WTC11 (cell line): ENCODE measurements at regions not wholly inside any gene's neighbourhood (a gene's known extent, or its start where the extent isn't known, plus 50 kb on each side); places are given as distances from the start of the nearest gene placed in this dataset.

ENCODE experiments used
- ATAC-seq: fragments of 200-7000 bp; cut with Tn5 transposase; 2 replicates; pipeline ENCODE4 v1.10.0; 2021; ENCODE audit warnings: mild to moderate bottlenecking, moderate library complexity
- CTCF ChIA-PET: fragments of 300-600 bp; sonication (Branson Sonifier 250); formaldehyde crosslinking; loops from one replicate; lab custom pipeline; 2021; ENCODE audit warnings: antibody characterized with exemption; lab: Charles Lee
- POLR2A ChIA-PET: fragments of 350-600 bp; sonication (Branson Sonifier 250); formaldehyde crosslinking; loops from one replicate; lab custom pipeline; 2021; ENCODE audit warnings: antibody characterized with exemption; lab: Charles Lee
- DNase-seq: peaks from one replicate; pipeline ENCODE4 v3.0.0; 2021; ENCODE audit warnings: low spot score
- H3K27ac Mint-ChIP-seq: 2 replicates; pipeline ENCODE4 v1.8.0; 2021; ENCODE audit warnings: mixed read lengths
- H3K27me3 Mint-ChIP-seq: 2 replicates; pipeline ENCODE4 v1.8.0; 2021; ENCODE audit warnings: low read depth, mild to moderate bottlenecking, moderate library complexity, mixed read lengths
- H3K36me3 Mint-ChIP-seq: 2 replicates; pipeline ENCODE4 v1.8.0; 2021; ENCODE audit warnings: mixed read lengths
- H3K4me1 Mint-ChIP-seq: 2 replicates; pipeline ENCODE4 v1.8.0; 2022; ENCODE audit warnings: mixed read lengths
- H3K4me3 Mint-ChIP-seq: 2 replicates; pipeline ENCODE4 v1.8.0; 2021; ENCODE audit warnings: mild to moderate bottlenecking, moderate library complexity, mixed read lengths
- H3K9me3 Mint-ChIP-seq: 2 replicates; pipeline ENCODE4 v1.8.0; 2021; ENCODE audit warnings: mixed read lengths
- CDX4 ChIP-seq: fragments of 250-450 bp; sonication (Bioruptor Pico); IDR thresholded peaks from 2 replicates; pipeline ENCODE4 v1.9.0; 2021; ENCODE audit warnings: moderate library complexity, mild to moderate bottlenecking, inconsistent platforms, borderline replicate concordance
- ELF4 ChIP-seq: sonication (generic); formaldehyde crosslinking; IDR thresholded peaks from 2 replicates; pipeline ENCODE4 v1.8.1; 2022; ENCODE audit warnings: low read depth, mild to moderate bottlenecking, moderate library complexity, missing genetic modification reagents
- GABPB1 ChIP-seq: sonication (generic); formaldehyde crosslinking; IDR thresholded peaks from 2 replicates; pipeline ENCODE4 v1.8.1; 2023; ENCODE audit warnings: mild to moderate bottlenecking, missing genetic modification reagents
- IRF1 ChIP-seq: sonication (generic); formaldehyde crosslinking; IDR thresholded peaks from 2 replicates; pipeline ENCODE4 v1.8.0; 2023; ENCODE audit warnings: missing genetic modification reagents
- KAT7 ChIP-seq: sonication (generic); formaldehyde crosslinking; IDR thresholded peaks from 2 replicates; pipeline ENCODE4 v1.8.1; 2023; ENCODE audit warnings: missing genetic modification reagents, mild to moderate bottlenecking, borderline replicate concordance
- MLX ChIP-seq: sonication (generic); formaldehyde crosslinking; IDR thresholded peaks from 2 replicates; pipeline ENCODE4 v1.8.1; 2023; ENCODE audit warnings: mild to moderate bottlenecking, missing genetic modification reagents, moderate library complexity
- OVOL2 ChIP-seq: fragments of 250-450 bp; sonication (Bioruptor Pico); IDR thresholded peaks from 2 replicates; pipeline ENCODE4 v1.9.0; 2021; ENCODE audit warnings: mild to moderate bottlenecking, borderline replicate concordance
- SMAD3 ChIP-seq: sonication (generic); formaldehyde crosslinking; IDR thresholded peaks from 2 replicates; pipeline ENCODE4 v1.8.0; 2022; ENCODE audit warnings: missing genetic modification reagents, mild to moderate bottlenecking, borderline replicate concordance
- SOX15 ChIP-seq: fragments of 250-450 bp; sonication (Bioruptor Pico); IDR thresholded peaks from 2 replicates; pipeline ENCODE4 v1.9.0; 2021; ENCODE audit warnings: mild to moderate bottlenecking
- STAT6 ChIP-seq: sonication (generic); formaldehyde crosslinking; conservative IDR thresholded peaks from 2 replicates; pipeline ENCODE4 v1.8.1; 2023; ENCODE audit warnings: mild to moderate bottlenecking, low read depth, missing genetic modification reagents, moderate library complexity
- ZMAT4 ChIP-seq: fragments of 250-450 bp; sonication (Bioruptor Pico); IDR thresholded peaks from 2 replicates; pipeline ENCODE4 v1.9.0; 2021; ENCODE audit warnings: mild to moderate bottlenecking
- ZNF263 ChIP-seq: sonication (generic); formaldehyde crosslinking; IDR thresholded peaks from 2 replicates; pipeline ENCODE4 v1.8.1; 2022; ENCODE audit warnings: low read depth, mild to moderate bottlenecking, moderate library complexity, missing genetic modification reagents
- ZNF317 ChIP-seq: sonication (generic); formaldehyde crosslinking; IDR thresholded peaks from 2 replicates; pipeline ENCODE4 v1.8.1; 2023; ENCODE audit warnings: low read depth, mild to moderate bottlenecking, moderate library complexity, missing genetic modification reagents, borderline replicate concordance
- ZNF396 ChIP-seq: fragments of 250-450 bp; sonication (Bioruptor Pico); IDR thresholded peaks from 2 replicates; pipeline ENCODE4 v1.8.0; 2021; ENCODE audit warnings: mild to moderate bottlenecking, moderate library complexity, borderline replicate concordance
- ZNF425 ChIP-seq: fragments of 250-450 bp; sonication (Bioruptor Pico); conservative IDR thresholded peaks from 2 replicates; pipeline ENCODE4 v1.9.0; 2021; ENCODE audit warnings: mild to moderate bottlenecking
- ZNF512 ChIP-seq: sonication (generic); formaldehyde crosslinking; IDR thresholded peaks from 2 replicates; pipeline ENCODE4 v1.8.1; 2022; ENCODE audit warnings: missing genetic modification reagents, borderline replicate concordance
- ZNF671 ChIP-seq: fragments of 250-450 bp; sonication (Bioruptor Pico); IDR thresholded peaks from 2 replicates; pipeline ENCODE4 v1.8.0; 2021; ENCODE audit warnings: mild to moderate bottlenecking

GRCh38 chr9:89739511-89739910 lies 134.7 kb downstream of the GADD45G start (continued):
- TF ChIP-seq STAT6 (CRISPR knock-in tag), result no peak
- TF ChIP-seq ZNF263 (CRISPR knock-in tag), result no peak
- no peak for TF ChIP-seq SOX15 (CRISPR knock-in tag)
- TF ChIP-seq ZNF671 (CRISPR knock-in tag), result no peak
- TF ChIP-seq KAT7 (CRISPR knock-in tag), result no peak
- no peak for TF ChIP-seq ZNF317 (CRISPR knock-in tag)

GRCh38 chr9:89739916-89740315 lies 135.1 kb downstream of the GADD45G start:
- ATAC-seq (no peak), DNase-seq (no peak)
- peaks cover 30% of the 10 kb centered on the region for H3K4me1 Mint-ChIP-seq
- ChIA-PET CTCF (interaction anchor here (1.2 to 3.3 kb wide), 4 partner anchors 11 to 146 kb away, joined by 4 to 28 read pairs (median 10); no protein-coding TSS in a partner anchor), POLR2A (no interaction called here)
- no peak overlapping the region for H3K27ac Mint-ChIP-seq
- H3K36me3 Mint-ChIP-seq, result no peaks in the 10 kb centered on the region
- no peaks in the 10 kb centered on the region for H3K27me3 Mint-ChIP-seq
- no peaks in the 10 kb centered on the region for H3K9me3 Mint-ChIP-seq
- H3K4me3 Mint-ChIP-seq, result no peak overlapping the region
- TF ChIP-seq CDX4 (CRISPR knock-in tag) (no peak), ZNF512 (CRISPR knock-in tag) (no peak), GABPB1 (CRISPR knock-in tag) (no peak), OVOL2 (CRISPR knock-in tag) (no peak), ELF4 (no peak), SOX15 (CRISPR knock-in tag) (no peak)

- H3K36me3 Mint-ChIP-seq, result no peaks in the 10 kb centered on the region
- CTCF ChIA-PET, result interaction anchor here (3.3 kb wide), 1 partner anchor 10 kb away, joined by 15 read pairs; no protein-coding TSS in a partner anchor
- POLR2A ChIA-PET, result no interaction called here
These were observed 135.9 kb downstream of the GADD45G start for GRCh38 chr9:89740722-89741121.

More at GRCh38 chr9:89740722-89741121, 135.9 kb downstream of the GADD45G start:
- Mint-ChIP-seq H3K27me3 (no peaks in the 10 kb centered on the region), H3K9me3 (no peaks in the 10 kb centered on the region), H3K4me3 (no peak overlapping the region), H3K27ac (no peak overlapping the region), H3K4me1 (peaks cover 30% of the 10 kb centered on the region)
- no peak for DNase-seq
- TF ChIP-seq ZNF263 (CRISPR knock-in tag), result no peak
- no peak for TF ChIP-seq ZNF396 (CRISPR knock-in tag)
- TF ChIP-seq MLX (CRISPR knock-in tag), result no peak
- TF ChIP-seq IRF1 (CRISPR knock-in tag), result no peak
- no peak for TF ChIP-seq ZMAT4 (CRISPR knock-in tag)
- no peak for TF ChIP-seq ZNF425 (CRISPR knock-in tag)
- TF ChIP-seq SMAD3 (CRISPR knock-in tag), result no peak
- no peak for ATAC-seq
